ENCODE measurements at regions not wholly inside any gene's neighbourhood (a gene's known extent, or its start where the extent isn't known, plus 50 kb on each side); places are given as distances from the start of the nearest gene placed in this dataset. TPM values are rescaled to one million over a fixed set of nuclear protein-coding genes. Genes with fewer than 3 reads are reported as not detected.

Small RNAs in the stretch of these regions (small RNA-seq; reads per million reads assigned to genes)
- gene AL365203.1 (ENCODE audit: insufficient read length, low read depth) (not detected), gene MTND4LP11 (ENCODE audit: insufficient read length, low read depth) (not detected), gene RN7SL847P (ENCODE audit: insufficient read length, low read depth) (not detected)

All from CD14-positive monocyte (primary cell).